A549 (cell line): ENCODE measurements at regions not wholly inside any gene's neighbourhood (a gene's known extent, or its start where the extent isn't known, plus 50 kb on each side); places are given as distances from the start of the nearest gene placed in this dataset.

Source experiments
- BCL3 ChIP-seq: fragments of >200 bp; sonication (Bioruptor Twin); formaldehyde crosslinking; IDR thresholded peaks from 3 replicates; pipeline ENCODE4 v1.6.1; 2016
- CTCF ChIP-seq: fragments of >200 bp; sonication (Bioruptor Twin); formaldehyde crosslinking; IDR thresholded peaks from 3 replicates; pipeline ENCODE4 v1.5.1; 2016
- MAX ChIP-seq: IDR thresholded peaks from 2 replicates; pipeline ENCODE4 v1.6.1; 2012
- POLR2A ChIP-seq: IDR thresholded peaks from 2 replicates; pipeline ENCODE4 v1.6.1; 2012; ENCODE audit warnings: mild to moderate bottlenecking, low read length
- RCOR1 ChIP-seq: fragments of 150-350 bp; IDR thresholded peaks from 2 replicates; pipeline ENCODE4 v1.6.1; 2014; ENCODE audit warnings: antibody characterized with exemption, low read length, low read depth
- TF ChIP-seq, protein P1 (sequence below): fragments of 450-650 bp; IDR thresholded peaks from 2 replicates; pipeline ENCODE4 v1.6.1; 2014; ENCODE audit warnings: antibody characterized with exemption

DNA sequence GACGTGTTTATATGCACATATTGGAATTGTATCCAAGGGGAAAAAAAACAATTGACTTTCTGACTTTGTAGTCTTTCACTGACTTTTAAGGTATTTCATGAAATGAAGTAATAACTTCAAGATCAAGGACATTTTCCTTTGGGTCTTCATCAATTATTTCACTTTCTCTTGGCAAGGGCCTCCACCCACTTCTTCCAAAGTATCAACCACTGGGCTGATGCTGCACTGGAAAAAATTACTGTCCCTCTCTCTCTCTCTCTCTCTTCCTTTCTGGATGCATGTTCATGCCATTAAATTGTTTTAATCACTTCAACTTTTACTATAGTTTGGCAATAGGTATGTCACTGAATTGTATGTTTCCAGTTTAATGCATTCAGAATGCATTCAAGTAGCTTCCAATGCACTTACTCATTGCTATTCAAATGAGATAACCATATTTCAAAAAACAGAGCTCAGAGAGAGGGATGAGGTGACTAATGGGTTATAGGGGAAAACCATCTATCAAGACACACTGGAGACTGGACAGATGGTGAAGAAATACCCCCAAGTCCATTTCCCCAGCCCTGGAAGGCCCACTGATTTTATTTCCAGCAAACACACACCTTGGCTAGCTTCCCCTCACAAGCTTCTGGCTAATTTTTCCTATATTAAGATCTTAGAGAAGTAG is 585.3 kb downstream of the EBF1 start:
- no peak for TF ChIP-seq CTCF
- TF ChIP-seq BCL3, result no peak
- TF ChIP-seq RCOR1, result no peak
- TF ChIP-seq, protein P1, sequence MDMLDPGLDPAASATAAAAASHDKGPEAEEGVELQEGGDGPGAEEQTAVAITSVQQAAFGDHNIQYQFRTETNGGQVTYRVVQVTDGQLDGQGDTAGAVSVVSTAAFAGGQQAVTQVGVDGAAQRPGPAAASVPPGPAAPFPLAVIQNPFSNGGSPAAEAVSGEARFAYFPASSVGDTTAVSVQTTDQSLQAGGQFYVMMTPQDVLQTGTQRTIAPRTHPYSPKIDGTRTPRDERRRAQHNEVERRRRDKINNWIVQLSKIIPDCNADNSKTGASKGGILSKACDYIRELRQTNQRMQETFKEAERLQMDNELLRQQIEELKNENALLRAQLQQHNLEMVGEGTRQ, result no peak
- TF ChIP-seq POLR2A, result no peak
- TF ChIP-seq MAX, result no peak
